NCI-H526 treated with DMSO at 0.1 percent for 48 hours (cell line): ENCODE measurements at regions not wholly inside any gene's neighbourhood (a gene's known extent, or its start where the extent isn't known, plus 50 kb on each side); places are given as distances from the start of the nearest gene placed in this dataset.

ENCODE experiments used
- DNase-seq: peaks from one replicate; lab custom pipeline; 2025; lab: John Stamatoyannopoulos, UW

DNA sequence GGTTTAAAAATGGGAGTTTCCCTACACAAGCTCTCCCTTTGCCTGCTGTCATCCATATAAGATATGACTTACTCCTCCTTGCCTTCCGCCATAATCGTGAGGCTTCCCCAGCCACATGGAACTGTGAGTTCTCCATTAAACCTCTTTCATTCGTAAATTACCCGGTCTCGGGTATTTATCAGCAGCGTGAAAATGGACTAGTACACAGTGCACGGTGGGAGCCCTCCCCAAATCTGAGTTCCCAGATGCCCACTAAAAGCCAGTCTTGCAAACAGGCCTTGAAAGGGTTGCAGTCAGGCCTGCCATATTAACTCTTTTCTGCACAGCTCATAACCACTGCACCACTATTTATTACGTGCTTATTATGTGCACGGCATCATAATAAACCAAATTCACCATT lies 400.9 kb downstream of the PRDM2 start:
- no peak for DNase-seq

DNA sequence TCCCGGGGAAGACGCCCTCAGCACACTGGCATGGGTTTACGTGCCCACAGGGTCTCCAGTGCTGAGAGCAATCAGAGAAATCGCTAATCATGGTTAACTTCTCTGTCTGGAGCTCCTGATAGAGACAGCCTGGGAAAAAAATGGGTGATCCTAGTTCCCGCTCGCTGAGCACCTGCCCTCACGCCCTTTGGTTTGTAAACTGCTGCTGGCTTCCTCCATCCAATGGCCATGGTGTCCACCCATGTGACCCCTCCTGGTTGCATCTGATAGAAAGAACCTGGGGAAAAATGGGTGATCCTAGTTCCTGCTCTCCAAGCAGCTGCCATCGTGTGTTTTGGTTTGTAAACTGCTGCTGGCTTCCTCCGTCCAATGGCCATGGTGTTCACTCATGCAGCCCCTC lies 402.2 kb downstream of the PRDM2 start:
- DNase-seq, result no peak

GRCh38 chr1:14103878-14104430 lies 404.0 kb downstream of the PRDM2 start:
- DNase-seq, result no peak

DNA sequence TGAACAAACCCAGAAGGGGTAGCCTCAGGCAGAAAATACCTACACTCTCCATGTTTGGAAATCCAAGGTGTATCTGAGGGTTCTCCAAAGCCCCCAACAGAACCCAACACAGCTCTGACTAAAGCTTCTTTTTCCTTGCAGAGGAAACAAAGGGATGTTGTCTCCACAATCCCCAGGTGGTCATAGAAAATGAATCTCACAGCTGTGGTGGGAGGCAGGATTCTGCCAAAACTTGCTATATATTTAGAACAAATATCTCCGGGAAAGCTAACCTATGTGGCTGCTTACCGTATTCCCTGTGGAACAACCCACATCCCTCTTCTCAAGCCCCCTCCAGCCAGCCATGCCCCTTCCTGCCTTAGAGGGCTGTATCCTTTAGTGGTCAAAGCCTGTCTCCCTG lies 406.1 kb downstream of the PRDM2 start:
- no peak for DNase-seq

DNA sequence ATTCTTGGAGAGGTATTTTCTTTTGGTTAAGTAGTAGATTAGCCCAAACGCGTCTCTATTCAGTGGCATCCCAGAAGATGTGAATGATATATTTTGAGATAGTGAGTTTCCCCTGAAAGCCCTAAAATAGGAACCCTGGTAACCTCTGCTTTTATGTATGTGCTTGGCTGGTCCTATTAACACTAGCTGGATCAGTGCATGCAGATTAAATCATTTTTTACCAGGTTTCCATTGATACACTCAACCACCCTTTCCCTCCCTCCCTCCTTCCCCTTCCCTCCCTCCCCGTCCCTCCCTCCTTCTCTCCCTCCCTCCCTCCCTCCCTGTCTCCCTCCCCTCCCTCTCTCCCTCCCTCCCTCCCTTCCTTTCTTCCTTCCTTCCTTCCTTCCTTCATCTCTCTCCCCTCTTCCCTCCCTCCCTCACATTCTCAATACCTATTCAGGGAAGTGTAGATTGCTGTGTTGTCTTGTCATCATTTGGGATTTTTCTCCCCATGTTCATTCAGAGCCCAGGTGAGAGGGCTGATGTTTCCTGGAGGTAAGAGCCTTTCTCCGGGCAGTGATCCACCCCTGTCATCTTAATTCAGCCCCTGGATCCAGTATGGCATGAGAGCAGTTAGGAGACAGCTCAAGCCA lies 406.8 kb downstream of the PRDM2 start:
- no peak for DNase-seq

DNA sequence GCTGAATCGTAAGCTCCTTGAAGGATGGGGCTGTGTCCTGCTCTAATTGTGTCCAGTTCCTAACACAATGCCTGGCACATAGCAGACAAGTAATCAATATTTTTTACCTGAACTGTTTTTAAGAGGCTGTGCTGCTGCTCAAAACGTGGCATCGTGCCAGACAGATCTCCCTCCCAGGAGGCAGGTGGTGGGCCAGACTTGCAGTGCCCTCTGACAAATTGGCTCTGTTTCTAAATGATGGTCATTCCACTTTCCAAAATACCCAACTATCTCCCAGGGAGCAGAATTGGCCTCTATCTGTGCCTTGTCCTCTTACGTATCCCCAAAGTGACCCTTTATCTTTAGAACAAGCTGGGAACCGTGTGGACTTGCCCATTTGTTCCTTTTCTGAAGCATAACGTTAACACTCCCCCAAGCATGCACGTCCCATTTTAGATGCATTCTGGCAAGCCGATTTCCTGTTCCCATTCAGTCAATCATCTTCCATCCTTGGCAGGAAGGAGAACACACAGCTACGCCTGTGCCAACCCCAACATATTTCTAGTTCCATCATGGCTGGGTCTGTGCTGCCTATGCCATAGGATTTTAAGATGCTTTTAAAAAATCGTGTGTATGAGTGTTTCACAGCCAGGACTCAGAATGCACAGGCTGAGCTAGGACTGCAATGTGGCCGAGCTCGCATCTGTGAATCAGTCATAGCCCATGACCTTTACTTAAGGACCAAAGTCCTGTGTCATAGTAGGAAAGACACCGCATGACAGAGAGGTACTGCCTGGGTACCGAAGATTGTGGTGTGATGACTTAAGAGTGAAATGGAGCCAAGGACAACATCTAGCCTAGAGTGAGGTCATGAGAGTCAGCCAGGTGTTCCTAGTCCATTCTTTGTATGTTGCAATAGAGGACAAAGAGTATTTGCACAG lies 408.6 kb downstream of the PRDM2 start:
- no peak for DNase-seq

DNA sequence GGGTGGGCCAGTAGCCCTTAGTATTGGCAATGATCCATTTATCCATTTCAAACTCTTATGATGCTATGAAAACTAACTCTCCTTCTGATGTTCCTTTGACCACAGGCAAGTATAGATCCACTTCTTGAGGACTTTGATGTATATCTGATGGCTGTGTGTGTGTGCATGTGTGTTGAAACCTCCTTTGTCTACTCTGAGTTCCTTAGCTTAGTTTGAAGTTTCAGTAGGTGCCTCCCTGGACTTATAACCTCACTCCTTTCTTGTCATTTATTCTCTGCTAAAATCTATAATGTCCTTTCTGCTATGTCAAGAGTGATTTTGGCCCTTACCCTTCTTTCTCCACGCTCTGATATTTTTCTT lies 409.3 kb downstream of the PRDM2 start:
- DNase-seq, result no peak

DNA sequence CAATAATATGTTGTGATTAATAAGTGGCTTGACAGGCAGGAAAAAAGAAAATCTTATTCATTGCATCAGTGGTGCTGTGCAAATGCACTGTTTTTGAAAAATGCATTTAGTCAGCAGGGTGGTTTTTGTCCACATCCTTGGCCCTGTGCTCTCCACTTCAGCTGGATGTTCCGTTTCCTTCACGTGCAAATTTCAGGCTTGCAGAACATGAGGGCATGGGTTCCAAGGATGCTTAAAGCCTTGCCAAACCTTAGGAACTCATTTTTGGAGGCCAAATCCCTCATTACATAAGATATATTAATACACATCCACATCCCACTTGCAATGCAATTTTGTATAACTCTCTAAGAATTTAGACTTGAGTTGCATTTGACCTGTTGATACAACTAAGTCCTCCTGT lies 410.1 kb downstream of the PRDM2 start:
- no peak for DNase-seq

- no peak for DNase-seq
These were observed 411.1 kb downstream of the PRDM2 start for GRCh38 chr1:14111121-14111520.

GRCh38 chr1:14112613-14113012 lies 412.6 kb downstream of the PRDM2 start:
- DNase-seq, result no peak

DNA sequence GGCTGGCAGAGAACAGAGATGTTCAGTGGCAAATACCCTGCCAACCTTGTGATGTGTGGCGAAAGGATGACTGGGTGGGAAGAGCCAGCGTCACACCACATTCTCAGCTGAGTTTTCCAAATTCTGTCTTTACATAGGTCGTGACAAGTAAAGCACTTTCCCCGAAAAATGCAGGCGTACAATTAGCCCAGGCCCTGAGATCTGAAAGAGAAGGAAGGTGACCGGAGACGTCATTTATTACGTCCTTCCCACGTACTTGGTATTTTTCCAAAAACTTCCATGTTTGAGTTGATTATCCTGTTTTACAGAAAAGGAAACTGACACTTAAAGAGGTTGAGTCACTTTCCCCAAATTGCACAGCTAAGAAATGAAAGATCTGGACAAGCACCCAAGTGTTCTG lies 413.3 kb downstream of the PRDM2 start:
- no peak for DNase-seq

DNA sequence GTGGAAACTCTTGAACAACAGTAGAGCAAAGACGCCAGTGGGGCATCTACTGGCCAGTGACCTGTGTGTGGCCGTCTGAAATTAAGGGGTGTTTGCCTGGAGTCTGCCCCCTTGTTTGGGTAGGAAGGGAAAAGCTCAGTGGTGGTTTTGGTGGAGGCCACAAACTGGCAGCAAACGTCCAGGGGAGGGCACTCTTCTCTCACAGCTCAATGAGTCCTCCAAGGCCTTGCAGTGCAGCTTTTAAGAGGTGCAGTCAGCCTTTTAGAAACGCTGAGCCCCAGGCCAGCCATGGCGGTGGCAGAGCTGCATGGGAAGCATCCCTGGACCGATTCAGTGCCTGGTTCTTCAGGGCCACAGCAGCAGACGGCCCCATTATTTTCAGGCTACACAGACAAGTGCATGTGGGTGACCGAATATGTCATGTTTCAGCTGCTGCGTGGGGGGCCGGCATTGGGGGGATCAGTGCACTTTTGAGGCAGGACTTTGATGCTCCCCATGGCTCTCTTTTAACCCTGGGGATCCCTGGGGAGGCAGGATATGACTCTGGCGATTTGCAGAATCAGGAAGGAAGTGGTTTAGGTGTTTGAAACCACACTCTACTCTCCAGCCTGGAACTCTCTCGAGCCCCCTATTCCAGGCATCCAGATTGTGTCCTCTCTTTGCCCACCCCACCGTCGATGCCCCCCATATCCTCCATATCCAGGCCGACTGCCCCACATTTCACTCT lies 414.0 kb downstream of the PRDM2 start:
- peak; percentile 56 for DNase-seq

- DNase-seq, result no peak
These were observed 416.0 kb downstream of the PRDM2 start for GRCh38 chr1:14115976-14116375.

- no peak for DNase-seq
These were observed 417.7 kb downstream of the PRDM2 start for GRCh38 chr1:14117700-14118099.

- DNase-seq, result no peak
These were observed 418.9 kb downstream of the PRDM2 start for GRCh38 chr1:14118691-14119485.

GRCh38 chr1:14120895-14121294 lies 420.9 kb downstream of the PRDM2 start:
- no peak for DNase-seq

DNA sequence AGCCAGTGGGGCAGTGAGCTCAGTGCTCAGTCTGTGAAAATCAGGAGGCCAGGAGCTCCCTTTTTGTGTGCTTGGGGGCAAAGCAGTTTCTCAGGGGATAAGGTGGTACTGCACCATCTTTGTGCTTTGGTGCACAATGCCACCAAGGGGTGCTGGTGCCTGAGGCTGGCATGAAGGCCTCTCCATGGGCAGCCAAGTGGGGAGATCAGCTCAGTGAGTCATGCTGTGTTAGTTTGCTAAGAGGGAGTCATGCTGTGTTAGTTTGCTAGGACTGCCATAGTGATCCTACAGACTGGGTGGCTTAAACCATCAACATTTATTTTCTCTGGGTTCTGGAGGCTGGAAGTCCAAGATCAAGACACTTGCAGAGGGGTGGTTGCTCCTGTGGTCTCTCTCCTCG lies 428.1 kb downstream of the PRDM2 start:
- no peak for DNase-seq

DNA sequence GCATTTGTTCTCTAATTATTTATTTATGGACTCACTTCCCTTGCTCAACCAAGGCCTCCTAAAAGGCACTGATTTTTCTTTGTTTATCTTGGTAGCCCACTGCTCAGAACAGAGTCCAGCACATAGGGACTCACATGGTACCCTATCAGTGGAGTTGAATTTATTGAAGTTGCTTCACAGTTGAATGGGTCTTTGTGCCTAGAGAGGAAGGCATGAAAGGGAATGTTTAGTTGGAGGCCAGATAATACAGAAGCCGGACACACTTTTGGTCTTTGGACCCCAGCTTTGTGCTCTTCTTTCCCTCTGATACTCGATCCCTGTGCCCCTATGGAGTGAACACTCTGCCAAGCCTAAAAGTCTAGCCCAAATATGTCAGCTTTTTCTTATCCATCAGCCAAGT lies 429.0 kb downstream of the PRDM2 start:
- no peak for DNase-seq

- no peak for DNase-seq
These were observed 435.1 kb downstream of the PRDM2 start for GRCh38 chr1:14135070-14135469.

DNA sequence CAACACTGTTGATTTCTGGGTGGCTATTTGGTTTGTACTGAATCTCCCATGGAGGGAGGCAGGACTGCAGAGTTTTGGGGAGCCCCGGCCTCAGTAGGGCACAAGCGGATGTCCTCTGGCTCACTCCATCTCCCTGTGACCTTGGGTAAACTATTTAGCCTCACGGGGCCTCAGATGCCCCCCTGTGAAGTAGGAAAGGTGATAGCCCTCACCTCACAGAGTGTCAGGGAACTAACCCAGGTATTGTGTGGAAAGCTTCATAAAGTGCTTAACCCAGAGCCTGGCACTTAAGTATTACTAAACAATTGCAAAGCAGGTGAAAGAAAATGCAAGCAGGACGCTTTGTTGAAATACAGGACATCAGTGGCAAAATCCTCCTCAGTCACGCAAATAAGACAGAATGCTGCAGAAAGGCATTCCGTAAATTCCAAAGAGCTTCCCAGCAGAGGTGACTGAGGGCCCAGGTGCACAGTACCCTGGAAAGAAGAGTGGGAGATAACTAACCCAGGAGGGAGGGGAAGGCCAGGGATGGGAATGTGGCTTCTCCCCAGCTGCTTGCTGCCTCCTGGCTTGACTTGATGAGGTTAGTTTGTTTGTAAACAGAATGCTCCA lies 436.3 kb downstream of the PRDM2 start:
- no peak for DNase-seq

DNA sequence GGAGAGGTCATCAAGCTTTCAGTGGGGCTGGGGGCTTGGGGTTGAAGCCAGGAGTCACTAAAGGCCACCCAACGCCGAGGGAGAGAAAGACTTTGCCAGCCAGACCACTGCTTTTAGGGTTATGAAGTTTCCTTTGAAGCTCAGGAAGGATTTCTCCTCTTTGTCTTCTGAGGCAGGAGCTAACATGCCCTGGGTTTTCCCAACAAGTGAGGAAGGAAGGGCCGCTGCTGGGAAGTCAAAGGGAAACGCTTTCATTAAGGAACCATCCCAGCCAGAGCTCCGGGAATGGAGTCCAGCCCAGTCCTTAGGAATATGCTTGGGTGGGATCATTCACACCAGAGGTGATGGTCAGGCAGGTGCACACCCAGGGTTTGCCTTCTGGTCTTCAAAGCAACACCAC lies 436.9 kb downstream of the PRDM2 start:
- no peak for DNase-seq
